Duodenal mucosa (tissue), 2 donors: ENCODE measurements at regions not wholly inside any gene's neighbourhood (a gene's known extent, or its start where the extent isn't known, plus 50 kb on each side); places are given as distances from the start of the nearest gene placed in this dataset.

ENCODE experiments used
- H3K27ac ChIP-seq: one replicate; pipeline ENCODE4 v1.7.0; 2013; ENCODE audit warnings: low read depth, low read length
- H3K27me3 ChIP-seq, 2 donors: one replicate each; pipeline ENCODE4 v1.7.0; 2013; ENCODE audit warnings: low read length in 2 of 2, control low read depth in 1 of 2; ENCODE audit not compliant: insufficient read depth in 2 of 2, control insufficient read depth in 1 of 2
- H3K36me3 ChIP-seq, 2 donors: one replicate each; pipeline ENCODE4 v1.7.0; 2013; ENCODE audit warnings: low read length in 2 of 2, control low read depth in 1 of 2; ENCODE audit not compliant: insufficient read depth in 2 of 2, control insufficient read depth in 1 of 2
- H3K4me1 ChIP-seq, 2 donors: one replicate each; pipeline ENCODE4 v1.7.0; 2013; ENCODE audit warnings: low read length in 2 of 2, control low read depth in 1 of 2; ENCODE audit not compliant: insufficient read depth in 2 of 2, control insufficient read depth in 1 of 2
- H3K4me3 ChIP-seq, 2 donors: one replicate each; pipeline ENCODE4 v1.7.0; 2013; ENCODE audit warnings: low read length in 2 of 2, low read depth in 1 of 2
- H3K9ac ChIP-seq, 2 donors: one replicate each; pipeline ENCODE4 v1.7.0; 2013; ENCODE audit warnings: low read length in 2 of 2, low read depth in 1 of 2
- H3K9me3 ChIP-seq, 2 donors: one replicate each; pipeline ENCODE4 v1.7.0; 2013; ENCODE audit warnings: low read length in 2 of 2, control low read depth in 1 of 2; ENCODE audit not compliant: control insufficient read depth in 1 of 2

GRCh38 chr14:40841886-40842285, 764.8 kb upstream of the LRFN5 start:
- Histone ChIP-seq H3K27me3 (no peaks in the 10 kb centered on the region), H3K9ac (no peak overlapping the region), H3K4me1 (no peaks in the 10 kb centered on the region), H3K27ac (no peak overlapping the region), H3K9me3 (peaks cover 0 to 7% of the 10 kb centered on the region in 2 donors), H3K36me3 (no peaks in the 10 kb centered on the region), H3K4me3 (no peak overlapping the region)

- Histone ChIP-seq H3K9ac (no peak overlapping the region), H3K27me3 (no peaks in the 10 kb centered on the region)
Observed at GRCh38 chr14:40838601-40839000, 768.1 kb upstream of the LRFN5 start.

GRCh38 chr14:40806471-40806870, 800.2 kb upstream of the LRFN5 start:
- no peak overlapping the region for H3K27ac ChIP-seq
- no peaks in the 10 kb centered on the region for H3K4me1 ChIP-seq
- peaks cover 4 to 7% of the 10 kb centered on the region in 2 donors for H3K9me3 ChIP-seq
- no peak overlapping the region for H3K4me3 ChIP-seq
- no peak overlapping the region for H3K9ac ChIP-seq
- H3K36me3 ChIP-seq: no peaks in the 10 kb centered on the region
- H3K27me3 ChIP-seq: no peaks in the 10 kb centered on the region

More at GRCh38 chr14:40838601-40839000, 768.1 kb upstream of the LRFN5 start:
- H3K36me3 ChIP-seq: no peaks in the 10 kb centered on the region
- H3K4me3 ChIP-seq: no peak overlapping the region
- no peaks in the 10 kb centered on the region for H3K4me1 ChIP-seq
- no peak overlapping the region for H3K27ac ChIP-seq
- H3K9me3 ChIP-seq: peaks cover 3 to 7% of the 10 kb centered on the region in 2 donors

DNA sequence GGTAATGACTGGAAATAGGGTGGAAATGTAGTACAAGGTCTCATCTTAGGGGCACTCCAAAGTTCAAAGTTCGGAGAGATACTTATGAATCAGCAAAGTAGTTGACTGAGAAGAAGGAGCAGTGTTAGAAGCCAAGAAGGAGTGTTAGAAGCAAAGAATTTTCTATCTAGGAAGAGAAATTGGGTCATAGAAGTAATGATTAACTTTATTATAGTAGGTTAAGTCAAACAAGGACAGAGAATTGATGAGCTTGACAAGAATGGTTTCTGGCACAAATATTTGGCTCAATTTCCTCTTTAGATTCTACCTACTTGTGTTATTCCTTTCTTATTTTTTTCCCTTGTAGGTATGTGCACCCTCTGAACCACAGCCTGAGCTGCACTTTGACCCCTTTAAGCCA, 810.5 kb upstream of the LRFN5 start:
- no peak overlapping the region for H3K4me3 ChIP-seq
- H3K27me3 ChIP-seq: no peaks in the 10 kb centered on the region
- H3K4me1 ChIP-seq: no peaks in the 10 kb centered on the region
- no peaks in the 10 kb centered on the region for H3K36me3 ChIP-seq
- H3K27ac ChIP-seq: no peak overlapping the region
- peaks cover 0 to 3% of the 10 kb centered on the region in 2 donors for H3K9me3 ChIP-seq
- no peak overlapping the region for H3K9ac ChIP-seq

GRCh38 chr14:40784860-40785259, 821.8 kb upstream of the LRFN5 start:
- Histone ChIP-seq H3K9ac (no peak overlapping the region), H3K27me3 (no peaks in the 10 kb centered on the region), H3K36me3 (no peaks in the 10 kb centered on the region), H3K4me1 (no peaks in the 10 kb centered on the region), H3K27ac (no peak overlapping the region), H3K4me3 (no peak overlapping the region), H3K9me3 (peaks cover 12 to 13% of the 10 kb centered on the region in 2 donors)

DNA sequence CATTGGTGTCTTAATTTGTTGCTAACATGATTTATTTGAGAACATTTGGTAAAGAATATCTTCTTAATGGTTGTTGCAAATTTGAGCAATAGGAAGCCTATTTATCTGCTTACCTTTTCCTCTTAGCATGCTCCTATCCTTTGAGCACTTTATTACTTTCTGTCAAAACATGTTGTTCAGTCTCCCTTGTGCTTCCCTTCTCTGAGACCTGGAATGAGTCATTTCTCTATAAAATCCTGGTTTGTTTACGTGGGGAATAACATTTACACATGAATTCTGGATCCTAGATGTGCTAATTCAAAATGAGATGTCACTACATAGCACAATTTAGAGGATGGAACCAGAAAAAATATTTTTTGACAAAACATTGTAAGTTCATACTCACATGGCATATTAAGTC, 844.0 kb upstream of the LRFN5 start:
- Histone ChIP-seq H3K27me3 (no peaks in the 10 kb centered on the region), H3K4me3 (no peak overlapping the region), H3K27ac (no peak overlapping the region)

GRCh38 chr14:40762177-40762576, 844.5 kb upstream of the LRFN5 start:
- Histone ChIP-seq H3K27ac (no peak overlapping the region), H3K36me3 (no peaks in the 10 kb centered on the region), H3K9me3 (no peaks in the 10 kb centered on the region), H3K27me3 (no peaks in the 10 kb centered on the region), H3K9ac (no peak overlapping the region), H3K4me1 (no peaks in the 10 kb centered on the region), H3K4me3 (no peak overlapping the region)

More for the DNA sequence above, 844.0 kb upstream of the LRFN5 start:
- Histone ChIP-seq H3K4me1 (no peaks in the 10 kb centered on the region), H3K9me3 (no peaks in the 10 kb centered on the region), H3K9ac (no peak overlapping the region), H3K36me3 (no peaks in the 10 kb centered on the region)

GRCh38 chr14:40760704-40761103, 846.0 kb upstream of the LRFN5 start:
- Histone ChIP-seq H3K4me3 (no peak overlapping the region), H3K27me3 (no peaks in the 10 kb centered on the region), H3K4me1 (no peaks in the 10 kb centered on the region), H3K27ac (no peak overlapping the region), H3K36me3 (no peaks in the 10 kb centered on the region), H3K9me3 (peaks cover 4 to 8% of the 10 kb centered on the region in 2 donors), H3K9ac (no peak overlapping the region)

GRCh38 chr14:40758076-40758475, 848.6 kb upstream of the LRFN5 start:
- Histone ChIP-seq H3K9me3 (peaks cover 6 to 8% of the 10 kb centered on the region in 2 donors), H3K4me1 (no peaks in the 10 kb centered on the region), H3K27ac (no peak overlapping the region), H3K27me3 (no peaks in the 10 kb centered on the region), H3K9ac (no peak overlapping the region), H3K36me3 (no peaks in the 10 kb centered on the region), H3K4me3 (no peak overlapping the region)

- H3K9ac ChIP-seq: no peak overlapping the region
- peaks cover 6 to 8% of the 10 kb centered on the region in 2 donors for H3K9me3 ChIP-seq
- no peak overlapping the region for H3K27ac ChIP-seq
- no peaks in the 10 kb centered on the region for H3K36me3 ChIP-seq
- H3K4me3 ChIP-seq: no peak overlapping the region
- H3K27me3 ChIP-seq: no peaks in the 10 kb centered on the region
- no peaks in the 10 kb centered on the region for H3K4me1 ChIP-seq
Observed at GRCh38 chr14:40757376-40757950, 849.2 kb upstream of the LRFN5 start.

GRCh38 chr14:40733206-40733605, 873.5 kb upstream of the LRFN5 start:
- H3K9ac ChIP-seq: no peak overlapping the region
- no peaks in the 10 kb centered on the region for H3K4me1 ChIP-seq
- H3K9me3 ChIP-seq: peaks cover 7 to 13% of the 10 kb centered on the region in 2 donors
- H3K27ac ChIP-seq: no peak overlapping the region
- H3K27me3 ChIP-seq: no peaks in the 10 kb centered on the region
- H3K4me3 ChIP-seq: no peak overlapping the region
- no peaks in the 10 kb centered on the region for H3K36me3 ChIP-seq
